ENCODE measurements at regions not wholly inside any gene's neighbourhood (a gene's known extent, or its start where the extent isn't known, plus 50 kb on each side); places are given as distances from the start of the nearest gene placed in this dataset.

DNA sequence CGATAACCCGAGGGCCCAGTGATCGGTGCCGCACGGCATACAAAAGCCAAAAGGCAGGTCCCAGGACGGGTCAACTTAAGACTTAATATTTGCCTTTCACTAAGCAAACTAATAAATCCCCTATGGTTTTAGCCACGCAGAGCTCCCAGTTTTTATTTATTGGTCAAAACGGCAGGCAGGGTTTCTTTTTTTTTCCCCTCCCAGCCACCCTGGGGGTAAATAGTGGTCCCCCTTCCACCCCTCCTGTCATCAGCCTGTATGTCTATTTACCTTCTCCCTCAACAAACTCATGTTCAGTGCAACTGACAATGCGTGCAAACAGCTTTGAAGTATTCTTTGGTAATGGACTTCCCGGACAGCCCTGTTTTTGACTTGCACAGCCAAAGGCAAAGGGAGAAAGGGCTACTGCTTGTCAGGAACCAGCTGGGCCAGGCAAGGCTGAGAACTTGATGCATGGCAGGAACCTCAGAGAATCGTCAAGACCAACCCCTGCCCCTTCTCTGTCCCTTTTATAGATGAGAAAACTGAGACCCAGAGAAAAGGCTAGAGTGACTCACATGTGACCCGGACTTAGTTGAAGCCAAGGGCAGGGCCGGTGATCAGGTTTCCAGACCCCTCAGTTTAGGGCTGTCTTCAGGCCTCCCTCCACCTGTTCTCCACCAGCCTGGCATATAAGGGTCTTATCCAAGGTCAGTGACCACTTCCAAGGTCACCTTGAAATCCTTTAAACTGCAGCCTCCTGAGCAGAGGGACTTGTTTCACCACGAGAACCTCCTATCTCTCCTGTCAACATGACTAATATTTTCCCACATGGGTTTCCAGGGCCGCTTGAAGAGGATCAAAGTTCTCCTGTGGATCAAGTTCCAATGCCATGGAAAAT is 279.0 kb downstream of the SOX9 start:
- no peak overlapping the region for H3K4me3 ChIP-seq
- no peak overlapping the region for H3K27ac ChIP-seq

DNA sequence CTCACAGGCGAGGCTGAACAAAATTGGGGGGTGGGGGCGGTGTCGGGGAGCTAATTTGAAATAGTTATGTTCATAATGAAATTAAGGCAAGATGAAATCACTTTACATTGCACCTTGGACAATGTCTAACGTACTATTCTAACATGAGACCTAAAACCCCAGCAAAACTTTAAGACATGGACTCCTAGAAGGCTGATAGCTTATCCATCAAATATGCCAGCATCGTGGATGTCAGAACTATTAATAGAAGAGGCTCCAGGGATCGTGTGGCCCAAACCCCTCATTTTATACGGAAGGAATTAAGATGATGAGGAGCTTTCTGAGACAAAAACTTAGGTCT is 279.6 kb downstream of the SOX9 start:
- Histone ChIP-seq H3K27ac (no peak overlapping the region), H3K4me3 (no peak overlapping the region)

DNA sequence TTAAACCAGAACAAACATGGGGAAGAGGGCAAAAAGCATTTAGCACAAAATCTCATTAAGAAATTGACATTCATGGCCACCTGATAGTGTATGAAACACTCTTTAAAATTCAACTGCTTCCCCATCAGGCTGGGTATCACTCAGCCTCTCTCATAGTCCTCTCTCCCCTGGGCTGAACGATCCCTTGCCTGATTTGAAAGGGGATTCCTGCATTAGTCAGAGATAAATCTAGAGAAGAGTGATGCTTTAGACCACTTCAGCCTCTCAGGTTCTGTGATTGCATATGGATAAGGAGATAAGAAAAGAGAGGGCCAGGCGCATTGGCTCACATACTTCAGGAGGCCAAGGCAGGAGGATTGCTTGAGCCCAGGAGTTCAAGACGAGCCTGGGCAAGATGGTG is 280.0 kb downstream of the SOX9 start:
- Histone ChIP-seq H3K27ac (no peak overlapping the region), H3K4me3 (no peak overlapping the region)

DNA sequence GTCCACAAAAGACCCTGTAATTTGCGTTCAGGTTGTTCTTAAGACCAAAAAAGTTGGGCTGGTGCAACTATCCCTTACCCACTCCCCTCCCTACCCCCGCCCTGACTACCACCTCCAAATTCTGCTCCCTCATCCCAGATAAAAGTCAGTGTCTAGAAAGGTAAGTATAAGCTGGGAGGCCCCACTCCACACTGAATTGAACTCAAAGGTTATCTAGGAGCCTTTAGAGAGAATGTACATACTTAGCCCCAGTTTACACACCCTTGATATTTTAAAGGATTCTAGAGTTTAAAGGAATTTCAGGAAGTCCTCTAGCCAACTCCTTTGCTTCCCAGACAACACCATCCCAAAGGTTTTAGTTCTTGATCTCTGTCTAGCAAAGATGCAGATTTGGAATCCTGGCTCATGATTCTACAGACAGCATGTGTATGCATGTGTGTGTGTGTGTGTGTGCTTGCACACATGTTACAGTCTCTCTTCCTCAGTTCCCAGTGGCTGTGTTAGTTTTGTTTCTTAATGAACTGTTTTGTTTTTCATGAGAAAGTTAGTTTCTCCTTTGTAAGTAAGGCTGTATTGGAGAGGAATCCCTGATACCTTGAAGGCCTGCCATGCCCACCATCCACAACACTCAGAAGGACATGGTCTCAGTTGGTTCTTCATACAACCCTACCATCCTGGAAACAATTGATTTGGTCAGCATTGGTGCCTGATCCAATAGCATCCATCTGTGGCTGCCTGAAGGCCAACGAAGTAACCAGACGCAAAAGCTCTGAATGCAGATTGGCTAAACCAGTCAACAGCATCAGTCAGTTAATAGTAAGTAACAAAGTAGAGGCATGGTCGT is 281.3 kb downstream of the SOX9 start:
- Histone ChIP-seq H3K27ac (no peak overlapping the region), H3K4me3 (no peak overlapping the region)

DNA sequence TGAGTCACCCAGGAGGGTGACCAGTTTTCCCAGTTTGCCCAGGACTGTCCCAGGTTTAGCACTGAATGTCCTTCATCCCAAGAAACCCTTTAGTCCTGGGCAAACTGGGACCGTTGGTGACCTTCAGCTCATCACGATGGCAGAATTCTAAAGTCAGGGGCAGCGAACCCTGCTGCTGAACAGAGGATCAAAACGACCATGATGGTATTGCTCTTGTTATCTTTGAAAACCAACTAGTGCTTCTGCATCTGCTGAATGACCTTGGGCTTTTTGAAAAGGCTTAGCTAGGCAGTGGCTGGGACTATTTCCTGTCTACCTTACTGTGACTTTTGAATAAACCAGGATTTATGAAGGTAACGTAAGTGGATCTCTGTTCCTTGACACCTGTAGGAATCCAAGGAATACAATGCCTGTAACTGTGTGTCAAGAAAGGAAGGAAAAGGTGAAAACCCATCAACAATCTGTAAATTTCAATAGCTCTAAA is 281.9 kb downstream of the SOX9 start:
- Histone ChIP-seq H3K4me3 (no peak overlapping the region), H3K27ac (no peak overlapping the region)

DNA sequence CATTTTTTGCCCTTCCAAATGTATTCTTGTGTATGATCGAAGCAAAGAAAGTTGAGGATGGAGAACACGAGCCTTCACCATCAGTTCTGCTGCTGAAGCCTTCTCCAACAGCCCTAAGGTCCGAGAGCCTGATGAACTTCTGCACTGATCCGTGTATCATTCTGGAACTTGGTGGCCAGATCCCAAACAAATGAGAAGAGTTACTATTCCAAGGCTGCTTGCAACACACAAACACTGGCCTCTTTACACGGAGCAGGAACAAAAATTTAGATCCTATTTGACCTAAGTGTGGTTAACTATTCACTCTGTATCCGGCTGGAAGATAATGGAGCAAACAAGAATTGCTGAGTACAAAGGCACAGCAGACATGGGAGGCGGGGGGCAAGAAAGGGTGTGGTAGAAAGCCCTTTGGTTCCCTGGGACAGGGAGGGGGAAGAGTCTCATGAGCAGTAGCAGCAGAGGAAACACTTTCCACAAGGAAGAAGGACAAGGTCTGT is 282.9 kb downstream of the SOX9 start:
- H3K4me3 ChIP-seq = no peak overlapping the region
- H3K27ac ChIP-seq = no peak overlapping the region

DNA sequence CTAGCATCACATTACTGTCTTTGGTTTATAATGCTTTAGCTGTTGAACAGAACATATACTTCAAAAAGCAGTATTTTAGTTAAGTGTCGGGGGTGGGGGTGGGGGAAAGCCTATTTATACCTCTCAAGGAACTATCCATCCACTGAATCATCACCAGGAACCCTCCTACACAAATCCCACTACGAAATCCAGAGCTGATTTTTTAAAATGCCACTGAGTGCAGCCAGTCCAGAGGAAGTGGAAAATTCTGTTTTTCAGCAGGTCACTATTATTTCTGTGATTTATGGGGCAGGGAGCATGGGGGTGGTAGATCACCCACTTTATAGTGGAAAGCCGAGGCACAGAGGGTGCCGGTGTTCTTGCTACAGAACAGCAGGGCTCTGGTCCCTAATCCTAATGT is 284.1 kb downstream of the SOX9 start:
- Histone ChIP-seq H3K27ac (no peak overlapping the region), H3K4me3 (no peak overlapping the region)

DNA sequence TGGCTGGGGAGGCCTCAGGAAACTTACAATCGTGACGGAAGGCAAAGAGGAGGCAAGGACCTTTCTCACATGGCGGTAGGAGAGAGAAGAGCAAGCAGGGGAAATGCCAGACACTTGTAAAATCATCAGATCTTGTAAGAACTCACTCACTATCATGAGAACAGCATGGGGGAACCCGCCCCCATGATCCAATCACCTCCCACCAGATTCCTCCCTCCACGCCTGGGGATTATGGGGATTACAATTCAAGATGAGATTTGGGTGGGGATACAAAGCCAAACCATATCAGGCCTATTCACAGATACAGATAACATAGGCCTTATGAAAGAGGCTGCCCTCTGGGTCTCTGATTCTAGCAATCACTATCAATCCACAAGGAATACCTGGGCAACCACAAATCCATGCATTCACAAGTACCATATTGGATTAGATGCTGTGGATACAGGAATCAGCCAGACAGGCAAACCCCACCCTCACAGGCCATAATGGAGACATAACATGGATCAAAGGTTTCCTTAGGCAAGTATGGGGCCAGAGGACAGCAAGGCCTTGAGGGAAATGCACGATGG is 284.9 kb downstream of the SOX9 start:
- Histone ChIP-seq H3K27ac (no peak overlapping the region), H3K4me3 (no peak overlapping the region)

DNA sequence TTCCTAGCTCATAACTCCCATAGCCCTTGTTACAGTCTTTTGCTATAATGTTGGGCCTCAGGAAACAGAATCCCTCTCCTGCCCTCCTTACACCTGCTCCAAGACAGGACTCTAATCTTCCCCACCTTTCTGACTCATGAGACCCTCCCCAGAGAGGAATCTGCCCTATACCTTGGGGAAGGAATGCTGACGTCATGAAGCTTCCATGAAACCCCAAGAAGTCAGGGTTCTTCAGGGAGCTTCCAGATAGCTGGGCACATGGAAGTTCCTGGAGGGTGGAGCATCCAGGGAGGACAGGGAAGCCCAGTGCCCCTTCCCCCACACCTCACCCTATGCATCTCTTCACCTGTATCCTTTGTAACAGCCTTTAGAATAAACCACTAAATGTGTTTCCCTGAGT is 285.7 kb downstream of the SOX9 start:
- no peak overlapping the region for H3K4me3 ChIP-seq
- H3K27ac ChIP-seq = no peak overlapping the region

DNA sequence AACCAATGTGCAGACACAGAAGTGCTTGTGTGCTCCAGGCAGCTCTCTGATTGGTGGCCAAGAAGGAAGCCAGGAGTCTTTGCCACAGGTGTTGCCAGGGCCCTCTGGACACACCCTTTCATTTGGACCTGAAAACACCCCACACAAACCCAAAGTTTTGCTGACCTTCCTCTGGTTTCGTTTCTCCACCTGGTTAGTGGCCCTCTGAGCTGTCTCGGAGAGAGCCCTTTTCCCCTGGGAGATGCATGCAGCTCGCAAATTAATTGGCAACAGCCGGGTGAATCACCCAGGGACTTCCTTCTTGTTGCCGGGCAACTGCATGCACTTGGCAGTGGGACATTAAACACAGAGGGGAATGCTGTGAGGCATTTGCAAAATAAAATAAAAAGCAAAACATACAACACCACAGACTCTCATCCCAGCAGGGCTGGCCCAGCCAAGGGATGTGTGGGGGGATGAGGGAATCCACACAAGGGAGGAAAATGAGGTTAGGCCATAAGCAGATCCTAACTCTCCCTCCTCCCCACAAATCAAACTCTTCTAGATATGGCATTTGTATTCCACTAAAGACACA is 286.6 kb downstream of the SOX9 start:
- H3K4me3 ChIP-seq = no peak overlapping the region
- peak overlapping the region in 8 of 21 experiments; percentile 4 to 68 (median 30) for H3K27ac ChIP-seq

DNA sequence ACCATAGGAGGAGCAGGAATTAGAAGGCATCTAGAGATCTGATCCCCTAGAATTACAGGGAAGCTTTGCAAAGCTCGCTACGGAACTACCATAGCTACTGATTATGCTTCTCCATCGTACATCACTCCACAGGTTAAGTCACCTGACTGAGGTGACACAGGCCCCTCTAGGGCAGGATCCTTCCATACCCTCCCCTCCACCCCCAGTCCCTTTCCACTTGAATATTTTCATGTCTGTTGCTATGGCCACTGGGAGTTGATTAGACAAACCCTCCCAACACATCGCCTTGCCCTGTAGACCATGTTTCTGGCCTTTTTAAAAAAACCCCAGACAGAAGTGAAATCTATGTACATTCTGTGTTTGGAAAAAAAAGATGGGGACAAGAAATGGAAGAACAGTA is 287.1 kb downstream of the SOX9 start:
- Histone ChIP-seq H3K4me3 (no peak overlapping the region), H3K27ac (peak overlapping the region in 10 of 21 experiments; percentile 4 to 68 (median 24))

DNA sequence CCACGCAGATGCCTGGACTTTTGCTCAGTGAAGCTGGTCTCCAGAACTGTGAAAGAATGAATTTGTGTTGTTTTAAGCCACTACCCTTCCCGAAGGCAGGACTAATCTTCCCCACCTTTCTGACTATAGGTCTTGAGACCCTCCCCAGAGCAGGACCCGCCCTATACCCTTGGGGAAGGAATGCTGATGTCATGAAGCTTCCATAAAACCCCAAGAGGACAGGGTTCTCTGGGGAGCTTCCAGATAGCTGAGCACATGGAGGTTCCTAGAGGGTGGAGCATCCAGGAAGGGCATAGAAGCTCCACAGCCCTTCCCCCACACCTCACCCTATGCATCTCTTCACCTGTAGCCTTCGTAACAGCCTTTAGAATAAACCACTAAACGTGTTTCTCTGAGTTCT is 287.8 kb downstream of the SOX9 start:
- peak overlapping the region in 5 of 21 experiments; percentile 21 to 68 (median 26) for H3K27ac ChIP-seq
- no peak overlapping the region for H3K4me3 ChIP-seq

DNA sequence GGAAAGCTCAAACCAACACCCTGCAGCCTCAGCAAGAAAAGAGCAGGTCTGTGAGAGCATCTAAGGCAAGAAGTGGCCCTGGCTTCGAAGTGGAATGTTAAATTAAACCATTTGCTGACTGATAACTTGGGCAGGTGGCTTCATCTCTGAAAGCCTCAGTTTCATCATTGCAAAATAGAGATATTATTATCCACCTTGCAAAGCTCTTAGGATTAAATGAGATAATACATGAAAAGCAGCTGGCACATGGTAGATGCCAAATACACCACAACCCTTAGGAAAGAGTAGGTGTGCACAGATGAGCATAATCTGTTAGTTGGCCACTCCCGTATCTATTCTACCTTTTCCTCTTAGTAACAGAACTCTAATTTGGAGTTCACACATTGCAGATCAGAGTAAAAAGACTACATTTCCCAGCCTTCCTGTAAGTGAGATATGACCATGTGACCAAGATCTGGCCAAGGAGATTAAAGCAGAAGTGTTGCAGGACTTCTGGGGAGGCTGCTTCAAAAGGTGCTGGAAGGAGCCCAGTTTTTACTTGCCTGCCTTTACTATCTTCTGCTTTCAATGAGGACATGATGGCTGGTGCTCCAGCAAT is 288.7 kb downstream of the SOX9 start:
- Histone ChIP-seq H3K27ac (no peak overlapping the region), H3K4me3 (no peak overlapping the region)

DNA sequence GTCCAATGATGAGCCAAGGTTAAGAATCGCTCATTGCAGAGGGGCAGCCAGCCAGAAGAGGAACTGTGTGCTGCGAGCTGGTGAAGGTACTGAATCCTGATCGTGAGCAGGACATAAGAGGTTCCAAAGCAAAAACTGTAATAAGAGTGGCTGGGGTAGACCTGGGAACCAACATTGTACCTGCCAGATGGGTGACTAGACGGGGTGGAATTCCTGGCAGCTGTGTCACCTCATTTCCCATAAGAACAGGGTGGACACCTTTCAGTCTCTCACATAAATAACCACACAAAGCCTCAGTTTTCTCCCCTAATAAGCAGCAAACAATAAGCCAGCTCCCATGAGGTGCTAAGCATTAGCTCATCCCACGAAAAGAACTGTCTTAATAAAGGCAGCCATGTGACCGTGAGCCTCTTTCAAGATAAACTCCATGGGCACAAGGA is 290.3 kb downstream of the SOX9 start:
- Histone ChIP-seq H3K4me3 (no peak overlapping the region), H3K27ac (peak overlapping the region in 4 of 21 experiments; percentile 2 to 44 (median 40))

DNA sequence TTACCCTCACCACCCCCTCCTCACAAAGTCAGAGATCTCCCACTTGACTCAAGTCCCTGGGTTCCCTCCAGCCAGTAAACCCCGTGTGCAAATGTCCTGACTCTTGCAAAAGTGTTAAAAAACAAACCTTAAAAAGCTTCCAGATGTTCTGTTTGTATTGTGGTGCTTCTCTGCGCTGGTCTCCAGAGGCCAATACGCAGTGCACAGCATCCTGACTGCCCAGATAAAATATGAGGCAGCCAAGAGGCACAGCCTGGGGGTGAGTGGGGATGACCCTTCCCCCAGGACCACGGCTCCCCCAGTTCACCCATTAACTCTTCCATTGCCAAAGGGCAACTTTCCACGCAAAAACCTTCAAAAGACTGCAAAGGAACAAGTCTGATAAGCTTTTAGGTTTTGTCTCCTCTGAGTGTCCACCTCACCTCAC is 291.8 kb downstream of the SOX9 start:
- Histone ChIP-seq H3K4me3 (no peak overlapping the region), H3K27ac (peak overlapping the region in 1 of 21 experiments; percentile 37)

DNA sequence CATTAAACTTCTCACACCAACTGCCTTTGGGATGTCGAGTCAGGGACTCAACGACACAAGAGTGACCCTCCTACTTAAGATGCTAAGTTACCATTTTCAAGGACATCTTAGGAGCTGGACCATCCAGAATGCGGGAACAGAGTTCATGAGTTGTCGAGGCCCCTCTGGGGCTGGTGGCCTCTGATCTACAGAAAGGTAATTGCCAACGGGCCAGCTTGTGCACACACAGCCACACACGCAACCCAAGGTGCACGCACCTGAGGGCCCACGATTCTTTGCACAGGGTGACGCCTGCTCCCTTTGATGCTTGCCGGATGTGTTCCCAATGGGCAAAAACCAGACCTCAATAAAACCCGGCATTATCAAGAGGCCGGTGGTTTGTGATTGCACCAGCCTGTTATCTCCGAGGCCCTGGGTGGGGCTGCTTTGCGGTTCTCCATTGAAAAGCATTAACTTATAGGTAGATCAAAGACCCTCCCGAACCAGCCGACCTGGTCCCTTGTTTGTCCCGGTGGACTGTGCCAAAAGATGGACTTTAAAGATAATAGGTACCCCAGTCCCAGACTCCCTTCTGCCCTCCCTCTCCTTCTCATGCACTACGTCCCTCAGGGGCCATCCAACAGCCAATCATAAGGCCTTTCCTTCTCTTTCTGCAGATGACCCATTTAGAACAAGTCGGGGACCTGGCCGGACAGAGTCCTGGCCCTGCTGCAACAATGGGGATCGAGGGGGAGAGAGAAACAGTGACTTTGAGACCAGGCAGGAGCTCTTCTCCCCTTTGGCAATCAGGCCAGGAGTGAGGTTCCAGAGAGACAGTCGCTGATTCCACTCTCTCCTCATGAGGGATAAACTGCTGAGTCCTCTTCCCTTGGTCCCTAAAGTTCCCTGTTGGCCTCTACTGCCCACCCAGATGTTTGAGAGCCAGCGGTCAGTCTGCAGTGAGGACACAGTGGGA is 292.5 kb downstream of the SOX9 start:
- H3K27ac ChIP-seq = no peak overlapping the region
- H3K4me3 ChIP-seq = no peak overlapping the region

DNA sequence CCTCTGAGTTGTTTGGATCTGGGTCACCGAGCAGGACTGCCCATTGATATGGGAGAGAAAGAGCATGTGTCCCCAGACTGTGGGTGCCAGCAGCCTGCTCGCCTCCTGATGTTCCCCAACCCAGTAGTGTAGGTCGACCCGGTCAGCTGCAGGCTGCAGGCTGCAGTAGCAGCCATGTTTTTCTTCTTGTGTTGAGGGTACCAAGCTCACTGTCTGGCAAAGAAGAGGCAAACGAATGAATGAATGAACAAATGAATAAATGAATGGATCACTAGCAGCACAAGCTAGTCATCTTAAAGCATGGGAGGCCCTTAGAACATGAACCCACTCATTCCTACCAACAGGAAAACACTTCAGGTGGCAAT is 293.2 kb downstream of the SOX9 start:
- no peak overlapping the region for H3K27ac ChIP-seq

More for the DNA sequence above, 293.2 kb downstream of the SOX9 start:
- no peak overlapping the region for H3K4me3 ChIP-seq
